Choroid plexus epithelial cell (primary cell): ENCODE measurements at regions not wholly inside any gene's neighbourhood (a gene's known extent, or its start where the extent isn't known, plus 50 kb on each side); places are given as distances from the start of the nearest gene placed in this dataset.

Source experiments
- DNase-seq: peaks from one replicate; pipeline ENCODE4 v3.0.0-alpha.2; 2010; ENCODE audit warnings: low read depth
- H3K4me3 ChIP-seq: 2 replicates; pipeline ENCODE4 v1.5.1; 2011; ENCODE audit warnings: low read depth, mild to moderate bottlenecking, control low read depth, low read length, moderate library complexity
- TF ChIP-seq, protein P1 (sequence below): conservative IDR thresholded peaks from 2 replicates; pipeline ENCODE4 v1.5.1; 2011; ENCODE audit warnings: low read depth, mild to moderate bottlenecking, control low read depth, inconsistent platforms, low read length, moderate library complexity

DNA sequence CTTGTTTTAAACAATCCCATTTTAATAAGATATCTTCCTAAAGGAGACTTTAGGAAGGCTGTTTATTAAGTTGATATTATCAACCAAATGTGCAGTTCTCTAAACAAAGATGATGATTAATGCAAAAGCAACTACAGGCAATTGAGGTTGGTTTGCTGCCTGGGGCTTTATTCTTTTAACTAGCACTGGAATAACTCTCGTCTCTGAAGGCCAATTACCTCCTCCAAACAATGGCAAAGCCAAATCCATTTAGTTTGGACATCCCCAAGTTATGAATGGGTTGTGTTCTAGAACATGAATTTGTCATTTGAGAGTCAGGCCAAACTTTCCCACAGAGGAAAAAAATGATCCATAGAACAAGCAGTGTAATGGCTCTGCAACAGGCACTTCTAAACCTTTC, 114.1 kb downstream of the SLC16A9 start:
- TF ChIP-seq, protein P1, sequence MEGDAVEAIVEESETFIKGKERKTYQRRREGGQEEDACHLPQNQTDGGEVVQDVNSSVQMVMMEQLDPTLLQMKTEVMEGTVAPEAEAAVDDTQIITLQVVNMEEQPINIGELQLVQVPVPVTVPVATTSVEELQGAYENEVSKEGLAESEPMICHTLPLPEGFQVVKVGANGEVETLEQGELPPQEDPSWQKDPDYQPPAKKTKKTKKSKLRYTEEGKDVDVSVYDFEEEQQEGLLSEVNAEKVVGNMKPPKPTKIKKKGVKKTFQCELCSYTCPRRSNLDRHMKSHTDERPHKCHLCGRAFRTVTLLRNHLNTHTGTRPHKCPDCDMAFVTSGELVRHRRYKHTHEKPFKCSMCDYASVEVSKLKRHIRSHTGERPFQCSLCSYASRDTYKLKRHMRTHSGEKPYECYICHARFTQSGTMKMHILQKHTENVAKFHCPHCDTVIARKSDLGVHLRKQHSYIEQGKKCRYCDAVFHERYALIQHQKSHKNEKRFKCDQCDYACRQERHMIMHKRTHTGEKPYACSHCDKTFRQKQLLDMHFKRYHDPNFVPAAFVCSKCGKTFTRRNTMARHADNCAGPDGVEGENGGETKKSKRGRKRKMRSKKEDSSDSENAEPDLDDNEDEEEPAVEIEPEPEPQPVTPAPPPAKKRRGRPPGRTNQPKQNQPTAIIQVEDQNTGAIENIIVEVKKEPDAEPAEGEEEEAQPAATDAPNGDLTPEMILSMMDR: no peak
- no peak for DNase-seq
- H3K4me3 ChIP-seq: no peak overlapping the region

DNA sequence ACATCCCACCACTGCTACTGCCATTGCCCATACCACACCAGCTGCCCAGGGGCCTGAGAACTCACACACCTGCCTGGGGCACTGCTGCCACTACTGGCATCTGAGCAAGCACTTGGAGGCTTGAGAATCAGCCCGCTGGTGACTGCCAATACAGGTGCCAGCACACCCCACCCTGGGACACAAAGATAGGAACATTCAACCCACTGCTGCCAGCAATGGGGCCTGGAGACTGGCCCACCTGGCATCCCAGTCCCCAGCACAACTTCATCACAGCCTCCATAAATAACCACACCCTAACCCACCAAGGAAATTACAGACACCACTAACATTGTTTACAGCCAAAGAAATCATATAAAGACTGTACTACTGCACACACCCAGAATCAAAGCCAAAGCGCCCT, 115.9 kb downstream of the SLC16A9 start:
- H3K4me3 ChIP-seq: no peak overlapping the region
- TF ChIP-seq, protein P1: no peak
- DNase-seq: no peak

DNA sequence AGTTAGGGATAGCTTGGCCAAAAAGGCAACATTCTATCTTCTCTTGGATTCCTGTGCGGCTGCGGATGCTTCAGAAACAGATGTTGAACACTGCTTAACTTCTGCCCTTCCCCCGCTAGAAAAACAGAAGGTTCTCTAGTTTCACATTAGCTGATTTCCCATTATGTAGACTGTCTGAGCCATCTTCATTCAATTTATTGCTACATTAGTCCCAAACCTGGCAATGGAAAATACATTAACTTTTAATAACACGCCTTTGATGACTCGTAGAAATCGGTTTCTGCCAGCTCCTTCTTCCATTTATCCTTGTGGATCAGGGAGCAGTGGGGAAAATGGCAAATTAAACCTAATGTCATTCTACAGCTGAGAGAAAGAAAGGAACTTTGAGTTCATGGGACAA, 119.9 kb downstream of the SLC16A9 start:
- TF ChIP-seq, protein P1: no peak
- no peak overlapping the region for H3K4me3 ChIP-seq
- no peak for DNase-seq

DNA sequence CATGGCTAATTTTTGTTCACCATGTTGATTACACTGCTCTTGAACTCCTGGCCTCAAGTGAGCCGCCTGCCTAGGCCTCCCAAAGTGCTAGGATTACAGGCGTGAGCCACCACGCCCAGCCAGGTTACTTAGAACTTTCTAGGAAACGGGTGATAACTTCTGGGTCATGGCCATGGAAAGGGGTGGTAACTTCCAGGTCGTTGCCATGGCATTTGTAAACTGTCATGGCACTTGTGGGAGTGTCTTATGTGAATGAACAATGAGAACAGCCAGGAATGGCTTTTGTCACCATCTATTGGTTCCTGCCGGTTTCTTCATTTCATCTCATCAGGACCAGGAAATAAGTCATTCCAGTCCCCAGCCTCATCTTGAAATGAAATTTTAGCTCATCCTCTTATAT, 120.9 kb downstream of the SLC16A9 start:
- no peak for DNase-seq
- TF ChIP-seq, protein P1: no peak
- no peak overlapping the region for H3K4me3 ChIP-seq

DNA sequence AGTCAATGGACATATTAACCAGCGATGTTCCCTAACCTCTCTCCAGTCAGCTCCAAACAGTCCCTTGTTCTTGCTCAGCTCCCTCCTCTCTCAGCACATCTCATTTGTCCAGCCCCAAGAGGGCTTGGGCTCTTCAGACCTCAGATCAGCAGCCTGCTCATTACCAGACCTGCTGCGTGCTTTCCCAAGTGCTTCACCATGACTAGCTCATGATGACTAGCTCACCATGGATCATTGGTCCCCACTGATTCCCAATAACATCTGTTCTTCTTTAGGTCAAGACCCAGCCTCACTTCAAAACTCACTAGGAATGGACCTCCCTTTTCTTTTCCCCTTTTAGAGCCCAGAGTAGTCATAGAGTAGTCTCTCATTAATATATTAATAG, 121.9 kb downstream of the SLC16A9 start:
- TF ChIP-seq, protein P1: no peak
- no peak overlapping the region for H3K4me3 ChIP-seq
- no peak for DNase-seq

DNA sequence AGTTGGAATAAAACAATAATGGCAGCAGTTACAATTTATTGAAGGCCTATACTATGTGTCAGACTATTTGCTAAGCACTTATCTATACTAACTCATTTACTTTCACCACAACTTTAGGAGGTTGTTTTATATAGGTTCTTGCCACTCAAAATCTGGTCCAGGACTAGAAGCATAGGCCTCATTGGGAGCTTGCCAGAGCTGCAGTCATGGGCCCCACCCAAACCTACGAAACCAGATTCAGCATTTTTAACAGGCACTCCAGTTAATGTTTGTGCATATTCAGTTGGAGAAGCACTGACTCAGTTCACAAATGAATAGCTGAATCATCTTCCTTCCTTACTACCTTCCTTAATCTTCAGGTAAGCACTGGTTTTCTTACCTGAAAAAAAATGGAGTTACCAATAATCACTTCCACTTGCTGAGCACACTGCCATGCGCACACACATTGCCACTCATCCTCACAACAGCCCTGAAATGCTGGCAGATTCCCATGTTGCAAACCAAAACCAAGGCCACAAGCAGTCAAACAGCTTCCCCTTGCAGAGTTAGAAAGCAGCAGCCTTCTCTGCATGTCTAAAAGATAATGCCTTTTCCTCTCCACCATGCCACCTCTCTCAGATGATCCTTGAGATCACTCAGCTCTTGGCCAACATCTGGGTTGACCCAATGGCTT, 122.4 kb downstream of the SLC16A9 start:
- TF ChIP-seq, protein P1: no peak
- DNase-seq: no peak
- H3K4me3 ChIP-seq: no peak overlapping the region

DNA sequence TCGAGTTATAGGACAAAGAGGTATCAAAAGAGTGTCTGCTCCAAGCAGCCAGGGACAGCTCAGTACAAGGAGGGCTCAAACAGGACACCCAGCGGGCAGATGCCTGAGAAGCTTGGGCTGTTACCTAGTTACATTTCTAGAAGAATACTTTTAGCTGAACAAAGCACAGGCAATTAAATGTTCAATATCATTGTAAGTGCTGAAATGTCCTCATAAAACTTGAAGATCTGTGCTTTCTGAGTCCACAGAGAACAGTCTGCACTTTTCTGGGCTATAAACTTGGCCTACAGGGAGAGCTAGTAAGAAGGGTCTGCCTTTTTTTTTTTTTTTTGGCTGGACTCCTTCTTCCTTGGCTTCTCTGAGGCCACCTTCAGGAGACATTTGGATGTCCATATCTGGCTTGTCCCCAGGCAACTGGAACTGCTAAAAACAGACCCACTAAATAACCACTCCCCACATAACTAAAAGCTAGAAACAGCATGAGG, 123.2 kb downstream of the SLC16A9 start:
- TF ChIP-seq, protein P1: peak; percentile 1

More for the DNA sequence above, 123.2 kb downstream of the SLC16A9 start:
- DNase-seq: no peak
- no peak overlapping the region for H3K4me3 ChIP-seq
